ENCODE measurements at regions not wholly inside any gene's neighbourhood (a gene's known extent, or its start where the extent isn't known, plus 50 kb on each side); places are given as distances from the start of the nearest gene placed in this dataset.

DNA sequence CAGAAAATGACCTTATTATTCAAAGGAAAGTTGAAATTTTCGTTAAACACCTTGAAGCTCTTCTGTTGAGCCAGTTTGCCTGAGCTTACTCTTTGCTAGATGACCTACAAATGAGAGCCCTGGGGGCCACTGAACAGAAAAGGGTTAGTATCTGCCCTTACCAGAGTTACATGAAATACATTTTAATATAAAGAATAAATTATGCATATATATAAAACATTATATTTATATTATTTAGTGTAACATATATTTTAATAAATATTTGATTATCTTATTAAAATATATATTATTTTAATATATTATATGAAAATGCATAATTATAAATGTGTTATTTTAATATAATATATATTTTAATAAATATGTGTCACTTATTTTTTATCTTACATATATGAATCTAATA lies 628.4 kb upstream of the TPK1 start:
- Mint-ChIP-seq H3K4me1 (no peaks in the 10 kb centered on the region), H3K27ac (no peak overlapping the region), H3K27me3 (no peaks in the 10 kb centered on the region), H3K9me3 (ENCODE audit: insufficient read depth) (peaks cover 2% of the 10 kb centered on the region), H3K4me3 (no peak overlapping the region)
- WGBS (ENCODE audit: insufficient coverage), result no CpG with 5 or more reads among the region's 1 CpG
- Histone ChIP-seq H3K79me2 (ENCODE audit: control insufficient read depth, insufficient read depth, low read length) (no peaks in the 10 kb centered on the region), H3K4me2 (replicated peaks; ENCODE audit: low read depth, low read length, poor library complexity, severe bottlenecking) (no peak overlapping the region), H3K27ac (ENCODE audit: low read length in 2 of 2) (no peak overlapping the region), H3K27me3 (replicated peaks in 1 of 4; ENCODE audit: control extremely low read depth in 1 of 4, control insufficient read depth in 3 of 4, insufficient read depth in 4 of 4, low read length in 3 of 4) (no peaks in the 10 kb centered on the region), H2AFZ (ENCODE audit: insufficient read depth, low read depth, low read length, poor library complexity, severe bottlenecking) (no peak overlapping the region), H3K9ac (ENCODE audit: low read length) (no peak overlapping the region), H4K20me1 (ENCODE audit: control insufficient read depth, insufficient read depth, low read length, poor library complexity, severe bottlenecking) (no peaks in the 10 kb centered on the region), H3K4me1 (ENCODE audit: control insufficient read depth in 2 of 2, insufficient read depth in 2 of 2, low read length in 2 of 2) (no peaks in the 10 kb centered on the region), H3K9me3 (ENCODE audit: control extremely low read depth in 1 of 3, control insufficient read depth in 2 of 3, insufficient read depth in 1 of 3, low read length in 2 of 3) (peaks cover 0 to 6% (median 0%) of the 10 kb centered on the region in 3 donors), H3K36me3 (replicated peaks in 1 of 2; ENCODE audit: control extremely low read depth in 1 of 2, control insufficient read depth in 1 of 2, extremely low read depth in 1 of 2, insufficient read depth in 2 of 2, low read length in 1 of 2) (no peaks in the 10 kb centered on the region), H3K4me3 (ENCODE audit: control extremely low read depth in 1 of 5, extremely low read depth in 1 of 5, insufficient read depth in 1 of 5, low read depth in 2 of 5, low read length in 4 of 5) (no peak overlapping the region)
- ChIA-PET CTCF (no interaction called here), POLR2A (no interaction called here)
- no peak for ATAC-seq (ENCODE audit: low read depth)
- intact Hi-C loops (cut with micrococcal nuclease), result no loop called here
- no peak for DNase-seq
- no peak for TF ChIP-seq EZH2 (IDR thresholded peaks at IDR 0.05; ENCODE audit: borderline replicate concordance, insufficient read depth, low read depth, low read length, poor library complexity, severe bottlenecking)
- TF ChIP-seq, protein P1, sequence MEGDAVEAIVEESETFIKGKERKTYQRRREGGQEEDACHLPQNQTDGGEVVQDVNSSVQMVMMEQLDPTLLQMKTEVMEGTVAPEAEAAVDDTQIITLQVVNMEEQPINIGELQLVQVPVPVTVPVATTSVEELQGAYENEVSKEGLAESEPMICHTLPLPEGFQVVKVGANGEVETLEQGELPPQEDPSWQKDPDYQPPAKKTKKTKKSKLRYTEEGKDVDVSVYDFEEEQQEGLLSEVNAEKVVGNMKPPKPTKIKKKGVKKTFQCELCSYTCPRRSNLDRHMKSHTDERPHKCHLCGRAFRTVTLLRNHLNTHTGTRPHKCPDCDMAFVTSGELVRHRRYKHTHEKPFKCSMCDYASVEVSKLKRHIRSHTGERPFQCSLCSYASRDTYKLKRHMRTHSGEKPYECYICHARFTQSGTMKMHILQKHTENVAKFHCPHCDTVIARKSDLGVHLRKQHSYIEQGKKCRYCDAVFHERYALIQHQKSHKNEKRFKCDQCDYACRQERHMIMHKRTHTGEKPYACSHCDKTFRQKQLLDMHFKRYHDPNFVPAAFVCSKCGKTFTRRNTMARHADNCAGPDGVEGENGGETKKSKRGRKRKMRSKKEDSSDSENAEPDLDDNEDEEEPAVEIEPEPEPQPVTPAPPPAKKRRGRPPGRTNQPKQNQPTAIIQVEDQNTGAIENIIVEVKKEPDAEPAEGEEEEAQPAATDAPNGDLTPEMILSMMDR (IDR thresholded peaks at IDR 0.05), result no peak

DNA sequence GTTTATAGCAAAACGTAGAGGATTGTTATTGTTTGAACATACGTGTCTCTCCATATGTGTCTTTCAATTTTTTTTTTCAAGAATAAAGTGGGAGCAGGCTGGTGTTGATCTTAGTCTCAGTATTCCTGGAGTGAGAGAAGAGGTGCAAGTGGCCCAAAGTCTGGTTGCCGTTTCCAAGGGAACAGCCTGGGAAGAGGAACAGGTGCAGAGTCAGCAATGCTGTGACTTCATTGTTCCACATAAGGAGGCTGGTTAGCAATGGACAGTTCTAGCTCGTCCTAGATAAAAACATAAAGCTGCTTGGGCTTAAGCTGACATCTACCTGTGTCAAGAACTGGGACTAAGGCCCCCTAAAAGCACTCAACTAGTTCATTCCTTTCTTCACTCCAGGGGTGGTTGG lies 626.6 kb upstream of the TPK1 start:
- no peaks in the 10 kb centered on the region for H3K27me3 ChIP-seq (replicated peaks in 1 of 4; ENCODE audit: control extremely low read depth in 1 of 4, control insufficient read depth in 3 of 4, insufficient read depth in 4 of 4, low read length in 3 of 4)
- no peak overlapping the region for H3K4me3 Mint-ChIP-seq
- H3K27me3 Mint-ChIP-seq, result no peaks in the 10 kb centered on the region
- POLR2A ChIA-PET, result no interaction called here
- H3K36me3 ChIP-seq (replicated peaks in 1 of 2; ENCODE audit: control extremely low read depth in 1 of 2, control insufficient read depth in 1 of 2, extremely low read depth in 1 of 2, insufficient read depth in 2 of 2, low read length in 1 of 2), result no peaks in the 10 kb centered on the region
- DNase-seq (no peak), ATAC-seq (ENCODE audit: low read depth) (no peak)
- intact Hi-C loops (cut with micrococcal nuclease), result no loop called here
- no peak overlapping the region for H3K4me3 ChIP-seq (ENCODE audit: control extremely low read depth in 1 of 5, extremely low read depth in 1 of 5, insufficient read depth in 1 of 5, low read depth in 2 of 5, low read length in 4 of 5)
- H3K9me3 Mint-ChIP-seq (ENCODE audit: insufficient read depth), result peaks cover 2% of the 10 kb centered on the region
- no peak overlapping the region for H3K4me2 ChIP-seq (replicated peaks; ENCODE audit: low read depth, low read length, poor library complexity, severe bottlenecking)
- H2AFZ ChIP-seq (ENCODE audit: insufficient read depth, low read depth, low read length, poor library complexity, severe bottlenecking), result no peak overlapping the region
- no peaks in the 10 kb centered on the region for H3K4me1 Mint-ChIP-seq
- H3K27ac ChIP-seq (ENCODE audit: low read length in 2 of 2), result no peak overlapping the region
- no peaks in the 10 kb centered on the region for H3K4me1 ChIP-seq (ENCODE audit: control insufficient read depth in 2 of 2, insufficient read depth in 2 of 2, low read length in 2 of 2)
- CTCF ChIA-PET, result no interaction called here
- 84% methylated on average over 4 of the region's 4 CpGs for WGBS (ENCODE audit: insufficient coverage)
- peaks cover 0 to 6% (median 0%) of the 10 kb centered on the region in 3 donors for H3K9me3 ChIP-seq (ENCODE audit: control extremely low read depth in 1 of 3, control insufficient read depth in 2 of 3, insufficient read depth in 1 of 3, low read length in 2 of 3)
- TF ChIP-seq, protein P1 (IDR thresholded peaks at IDR 0.05), result no peak
- no peak for TF ChIP-seq EZH2 (IDR thresholded peaks at IDR 0.05; ENCODE audit: borderline replicate concordance, insufficient read depth, low read depth, low read length, poor library complexity, severe bottlenecking)
- H4K20me1 ChIP-seq (ENCODE audit: control insufficient read depth, insufficient read depth, low read length, poor library complexity, severe bottlenecking), result no peaks in the 10 kb centered on the region
- no peak overlapping the region for H3K27ac Mint-ChIP-seq
- H3K79me2 ChIP-seq (ENCODE audit: control insufficient read depth, insufficient read depth, low read length), result no peaks in the 10 kb centered on the region
- H3K9ac ChIP-seq (ENCODE audit: low read length), result no peak overlapping the region
